ENCODE measurements at regions not wholly inside any gene's neighbourhood (a gene's known extent, or its start where the extent isn't known, plus 50 kb on each side); places are given as distances from the start of the nearest gene placed in this dataset.

GRCh38 chr18:59059140-59059539 lies 80.5 kb upstream of the SEC11C start:
- no peak for TF ChIP-seq CTCF (conservative IDR thresholded peaks at IDR 0.05; ENCODE audit: low read depth, low read length)
- DNase-seq (ENCODE audit: low read depth): no peak
- H3K4me3 ChIP-seq (ENCODE audit: low read depth, low read length): no peak overlapping the region

- TF ChIP-seq CTCF (conservative IDR thresholded peaks at IDR 0.05; ENCODE audit: low read depth, low read length): no peak
- DNase-seq (ENCODE audit: low read depth): no peak
- no peak overlapping the region for H3K4me3 ChIP-seq (ENCODE audit: low read depth, low read length)
Observed at GRCh38 chr18:59060551-59060950, 79.1 kb upstream of the SEC11C start.

DNA sequence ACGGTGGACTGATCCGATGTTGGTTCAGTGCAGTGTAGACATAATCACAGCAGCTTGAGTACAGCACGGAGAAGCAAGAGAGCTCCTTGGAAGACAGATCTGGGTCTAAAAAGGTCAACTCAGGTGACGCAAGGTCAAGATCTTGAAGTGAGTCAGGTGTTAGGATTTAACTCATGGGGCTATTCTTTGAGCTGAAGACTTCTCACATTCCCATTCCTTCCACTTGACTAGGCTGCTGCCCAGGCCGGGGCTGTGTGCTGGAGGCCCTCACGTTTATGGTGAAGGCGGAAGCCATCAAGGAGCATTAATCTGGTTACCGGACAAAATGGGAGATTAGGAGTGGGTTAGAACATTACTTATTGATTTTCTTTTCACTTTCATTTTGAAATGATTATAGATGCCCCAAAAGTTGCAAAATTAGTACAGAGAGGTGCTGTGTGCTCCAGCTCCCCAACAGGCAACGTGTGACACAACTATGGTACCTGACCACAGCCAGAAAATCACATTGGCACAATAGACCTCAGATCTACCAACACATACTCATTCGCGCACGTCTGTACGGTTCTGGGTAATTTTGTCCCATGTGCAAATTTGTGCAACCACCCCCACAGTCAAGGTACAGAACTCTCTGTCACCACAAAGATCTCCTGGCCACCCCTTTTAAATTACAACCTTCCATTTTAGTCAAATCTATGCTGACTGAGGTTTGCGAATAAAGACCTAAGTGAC lies 77.6 kb upstream of the SEC11C start:
- no peak for TF ChIP-seq CTCF (conservative IDR thresholded peaks at IDR 0.05; ENCODE audit: low read depth, low read length)
- DNase-seq (ENCODE audit: low read depth): no peak
- no peak overlapping the region for H3K4me3 ChIP-seq (ENCODE audit: low read depth, low read length)

DNA sequence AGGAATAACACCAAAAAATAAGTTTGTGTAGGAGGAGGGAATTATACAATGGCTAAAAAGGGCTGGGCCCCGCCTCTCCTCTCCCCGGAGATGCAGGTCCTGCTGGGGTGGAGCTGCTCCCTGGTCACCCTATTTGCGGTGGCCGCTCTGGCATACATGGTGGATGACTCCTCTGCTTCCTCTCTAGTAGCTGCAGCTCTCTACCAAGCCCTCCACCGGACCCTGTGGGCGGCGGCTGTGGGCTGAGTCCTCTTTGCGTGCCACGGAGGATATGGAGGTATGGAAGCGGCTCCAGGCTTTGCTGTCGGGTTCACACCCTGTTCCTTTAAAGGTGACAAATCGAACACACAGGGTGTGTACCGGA lies 77.1 kb upstream of the SEC11C start:
- no peak for TF ChIP-seq CTCF (conservative IDR thresholded peaks at IDR 0.05; ENCODE audit: low read depth, low read length)
- DNase-seq (ENCODE audit: low read depth): no peak
- no peak overlapping the region for H3K4me3 ChIP-seq (ENCODE audit: low read depth, low read length)

- no peak for DNase-seq (ENCODE audit: low read depth)
- no peak for TF ChIP-seq CTCF (conservative IDR thresholded peaks at IDR 0.05; ENCODE audit: low read depth, low read length)
- no peak overlapping the region for H3K4me3 ChIP-seq (ENCODE audit: low read depth, low read length)
Observed at GRCh38 chr18:59063300-59063906, 76.3 kb upstream of the SEC11C start.

DNA sequence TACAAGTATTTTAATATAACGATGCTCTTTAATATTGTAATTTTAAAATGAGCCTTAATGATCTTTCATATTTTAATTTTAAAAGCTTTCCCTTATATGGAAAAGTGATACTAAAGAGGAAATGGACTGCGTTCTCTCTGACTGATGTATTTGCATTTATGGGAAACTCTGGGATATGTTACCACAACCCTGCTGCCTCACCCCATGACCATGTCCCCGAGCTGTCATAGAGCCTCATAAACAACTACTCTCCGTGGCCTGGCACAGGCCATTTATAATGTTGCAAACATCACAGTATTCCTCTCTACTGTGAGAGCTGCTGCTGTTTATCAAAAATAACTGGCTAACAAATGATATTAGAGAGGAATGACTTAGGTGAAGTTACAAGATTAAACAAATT lies 75.8 kb upstream of the SEC11C start:
- no peak for DNase-seq (ENCODE audit: low read depth)
- H3K4me3 ChIP-seq (ENCODE audit: low read depth, low read length): no peak overlapping the region

More for the DNA sequence above, 75.8 kb upstream of the SEC11C start:
- no peak for TF ChIP-seq CTCF (conservative IDR thresholded peaks at IDR 0.05; ENCODE audit: low read depth, low read length)
